ENCODE measurements at regions not wholly inside any gene's neighbourhood (a gene's known extent, or its start where the extent isn't known, plus 50 kb on each side); places are given as distances from the start of the nearest gene placed in this dataset.
"Not testable (repeated sequence)": the region's sequence is repeated elsewhere in the genome, so short reads cannot be mapped to it uniquely, and the experiment has no call there.

DNA sequence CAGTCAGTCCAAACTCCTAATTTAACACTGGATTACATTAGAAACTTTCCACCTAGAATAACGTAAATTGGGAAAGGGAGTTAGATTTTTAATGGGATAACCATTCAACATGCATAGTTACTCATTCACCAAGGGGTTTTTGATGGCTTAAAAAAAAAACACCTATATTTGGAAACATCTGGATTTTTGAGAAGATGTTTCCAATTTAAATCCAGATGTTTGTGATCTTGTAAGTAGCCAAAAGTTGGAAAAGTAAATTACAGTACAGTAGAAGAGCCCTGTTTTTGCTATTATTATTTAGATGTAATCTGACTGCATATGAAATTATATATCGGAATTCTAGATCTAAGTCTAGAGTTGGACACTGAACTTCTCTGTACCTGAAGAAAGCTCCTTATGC, 478.2 kb downstream of the CD83 start:
- no peak for DNase-seq (ENCODE audit: low read depth, low spot score)

- DNase-seq (ENCODE audit: low read depth, low spot score), result no peak
Measured at GRCh38 chr6:14596410-14596809, 478.8 kb downstream of the CD83 start.

GRCh38 chr6:14597090-14597489, 479.5 kb downstream of the CD83 start:
- no peak for DNase-seq (ENCODE audit: low read depth, low spot score)

DNA sequence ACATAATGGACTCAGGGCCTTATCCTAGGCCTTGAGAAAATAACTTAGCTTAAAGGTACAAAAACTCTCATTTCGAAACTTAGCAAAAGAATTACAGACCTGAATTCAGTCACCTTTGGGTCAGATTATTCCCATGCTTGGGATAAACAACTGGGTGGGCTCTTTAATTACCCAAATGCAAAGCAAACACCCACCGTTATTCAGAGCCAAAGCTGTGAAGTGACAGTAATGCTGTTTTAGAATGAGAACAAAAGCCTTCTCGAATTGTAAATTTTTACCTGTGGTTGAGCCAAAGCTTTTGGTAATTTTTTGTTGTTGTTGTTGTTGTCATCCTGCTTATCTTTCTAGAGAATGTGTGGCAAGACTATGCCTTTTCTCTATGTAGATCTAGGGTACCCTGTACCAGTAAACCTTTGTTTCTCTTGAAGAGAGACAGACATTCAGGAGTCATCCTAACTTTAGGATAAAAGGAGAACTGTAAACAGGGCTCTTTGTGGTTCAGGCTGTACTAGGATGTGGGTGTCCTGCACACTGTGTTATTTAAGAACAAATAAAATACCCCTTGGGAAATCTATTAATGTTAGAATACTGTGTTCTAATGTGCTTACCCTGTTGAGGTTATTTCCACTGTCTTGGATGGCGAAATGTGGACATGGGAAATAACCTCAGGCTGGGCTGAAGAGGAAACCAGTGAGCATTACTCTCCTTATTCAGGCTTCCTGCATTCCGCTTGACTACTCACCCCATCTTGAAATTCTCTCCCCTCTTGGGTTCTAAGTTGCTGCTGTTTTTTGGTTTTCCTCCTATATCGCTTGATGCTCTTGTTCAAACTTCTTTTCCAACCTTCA, 480.7 kb downstream of the CD83 start:
- no peak for DNase-seq (ENCODE audit: low read depth, low spot score)

GRCh38 chr6:14600306-14600705, 482.7 kb downstream of the CD83 start:
- DNase-seq (ENCODE audit: low read depth, low spot score), result not testable (repeated sequence)

DNA sequence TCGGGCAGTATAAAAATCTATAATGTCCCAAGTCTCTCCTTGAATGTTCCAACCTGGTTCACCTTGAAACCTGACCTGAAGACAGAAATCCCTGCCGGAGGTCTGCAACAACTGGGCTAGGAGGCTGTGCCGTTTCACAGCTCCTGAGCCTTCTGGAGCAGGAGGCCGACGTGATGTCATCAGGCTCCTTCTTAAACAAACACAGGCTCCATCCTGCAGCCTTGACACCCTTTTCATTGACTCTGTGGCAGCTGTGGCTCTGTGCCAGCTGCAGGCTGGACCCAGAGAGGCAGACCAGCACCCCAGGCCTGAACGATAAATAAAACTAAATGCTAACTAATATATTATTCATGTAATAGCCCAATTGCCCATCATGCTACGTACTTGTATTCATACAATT, 483.9 kb downstream of the CD83 start:
- DNase-seq (ENCODE audit: low read depth, low spot score), result no peak

DNA sequence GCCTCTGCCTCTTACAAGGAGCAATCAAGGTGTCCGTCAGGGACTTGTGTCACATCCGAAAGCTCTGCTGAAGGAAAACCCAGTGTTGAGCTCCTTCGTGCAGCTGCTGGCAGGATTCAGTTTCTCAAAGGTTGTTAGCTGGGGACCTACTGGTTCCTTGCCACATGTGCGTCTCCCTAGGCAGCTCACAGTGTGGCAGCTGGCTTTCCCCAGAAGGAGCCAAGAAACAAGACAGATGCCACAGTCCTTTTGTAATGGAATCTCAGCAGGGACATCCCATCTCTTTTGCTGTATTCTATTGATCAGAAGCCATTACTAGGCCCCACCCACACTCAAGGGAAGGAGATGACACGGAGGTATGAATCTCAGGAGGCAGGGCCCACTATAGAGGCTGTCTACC, 488.8 kb downstream of the CD83 start:
- DNase-seq (ENCODE audit: low read depth, low spot score), result no peak

DNA sequence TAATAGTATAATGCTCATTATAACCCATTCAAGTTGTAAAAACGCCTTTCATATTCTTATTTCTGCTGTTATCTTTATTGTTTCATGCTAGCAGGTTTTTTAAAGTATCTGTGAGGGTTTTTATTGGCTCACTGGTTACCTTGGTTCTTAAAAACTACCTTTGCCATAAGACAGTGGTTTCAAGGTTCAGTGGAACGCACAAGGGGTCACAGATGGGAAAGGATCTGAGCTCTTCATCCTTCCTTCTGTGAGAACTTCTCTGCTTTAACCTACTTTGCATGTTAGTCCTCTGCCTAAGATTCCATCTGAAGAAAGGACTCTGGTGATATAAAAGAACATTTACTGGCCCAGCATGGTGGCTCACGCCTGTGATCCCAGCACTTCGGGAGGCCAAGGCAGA, 492.6 kb downstream of the CD83 start:
- no peak for DNase-seq (ENCODE audit: low read depth, low spot score)

- DNase-seq (ENCODE audit: low read depth, low spot score), result no peak
Measured at GRCh38 chr6:14612016-14612980, 494.7 kb downstream of the CD83 start.

GRCh38 chr6:14614631-14615030, 497.1 kb downstream of the CD83 start:
- DNase-seq (ENCODE audit: low read depth, low spot score), result no peak

GRCh38 chr6:14616656-14617055, 499.1 kb downstream of the CD83 start:
- DNase-seq (ENCODE audit: low read depth, low spot score), result no peak

- no peak for DNase-seq (ENCODE audit: low read depth, low spot score)
Measured at GRCh38 chr6:14618759-14619418, 501.3 kb downstream of the CD83 start.

DNA sequence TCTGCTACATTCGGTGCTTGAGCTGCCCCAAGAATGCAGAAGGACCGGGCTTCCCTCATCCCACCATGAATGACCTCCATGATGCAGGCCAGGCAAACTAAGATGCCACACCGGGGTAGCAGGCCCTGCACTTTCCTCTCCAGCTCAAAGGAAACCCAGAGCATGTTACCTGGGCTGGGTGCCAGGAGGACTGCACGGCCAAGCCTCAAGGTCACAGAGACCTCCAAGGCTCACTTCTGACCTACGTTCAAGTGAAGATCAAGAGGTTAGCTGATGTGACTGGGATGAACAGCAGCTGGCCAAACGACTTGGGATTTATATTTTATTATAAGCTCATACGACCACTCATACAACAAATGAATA, 501.8 kb downstream of the CD83 start:
- no peak for DNase-seq (ENCODE audit: low read depth, low spot score)

GRCh38 chr6:14620522-14620921, 502.9 kb downstream of the CD83 start:
- DNase-seq (ENCODE audit: low read depth, low spot score), result no peak

- DNase-seq (ENCODE audit: low read depth, low spot score), result no peak
Measured at GRCh38 chr6:14621518-14621917, 503.9 kb downstream of the CD83 start.

- no peak for DNase-seq (ENCODE audit: low read depth, low spot score)
Measured at GRCh38 chr6:14622085-14622484, 504.5 kb downstream of the CD83 start.

GRCh38 chr6:14622909-14623505, 505.4 kb downstream of the CD83 start:
- DNase-seq (ENCODE audit: low read depth, low spot score), result no peak

DNA sequence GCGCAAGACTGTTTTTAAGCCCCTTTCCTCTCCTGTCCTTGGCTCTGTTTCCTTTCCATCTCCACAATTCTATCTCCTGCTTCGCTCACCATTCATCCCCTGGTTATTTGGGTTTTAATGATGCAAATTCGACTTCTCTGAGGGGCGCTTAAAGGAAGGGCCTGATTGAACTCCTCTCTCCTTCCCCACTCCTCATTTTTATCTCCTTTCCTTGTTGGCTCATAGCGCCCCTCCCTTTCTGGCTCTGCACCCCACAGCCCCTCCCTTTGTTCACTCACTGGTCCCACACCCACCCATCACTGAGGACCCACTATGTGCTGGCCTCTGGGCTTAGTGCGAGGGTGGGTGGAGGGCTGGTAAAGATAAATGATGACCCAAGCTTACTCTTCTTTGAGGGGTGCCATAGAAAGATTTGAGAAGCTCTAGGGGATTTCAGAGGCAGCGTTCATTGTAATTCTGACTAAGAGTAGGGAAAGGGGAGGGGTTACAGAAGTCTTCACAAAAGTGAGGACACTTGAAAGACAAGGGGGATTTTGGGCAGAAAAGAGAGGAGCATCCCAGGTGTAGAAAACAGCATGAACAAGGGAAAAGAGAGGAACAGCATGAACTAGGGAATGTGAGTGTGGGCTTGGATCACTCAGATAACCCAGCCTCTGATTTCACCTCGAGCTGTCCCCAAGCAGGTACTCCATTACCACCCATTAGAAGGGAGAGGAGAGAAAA, 507.8 kb downstream of the CD83 start:
- DNase-seq (ENCODE audit: low read depth, low spot score), result no peak

GRCh38 chr6:14626556-14626955, 509.0 kb downstream of the CD83 start:
- no peak for DNase-seq (ENCODE audit: low read depth, low spot score)

DNA sequence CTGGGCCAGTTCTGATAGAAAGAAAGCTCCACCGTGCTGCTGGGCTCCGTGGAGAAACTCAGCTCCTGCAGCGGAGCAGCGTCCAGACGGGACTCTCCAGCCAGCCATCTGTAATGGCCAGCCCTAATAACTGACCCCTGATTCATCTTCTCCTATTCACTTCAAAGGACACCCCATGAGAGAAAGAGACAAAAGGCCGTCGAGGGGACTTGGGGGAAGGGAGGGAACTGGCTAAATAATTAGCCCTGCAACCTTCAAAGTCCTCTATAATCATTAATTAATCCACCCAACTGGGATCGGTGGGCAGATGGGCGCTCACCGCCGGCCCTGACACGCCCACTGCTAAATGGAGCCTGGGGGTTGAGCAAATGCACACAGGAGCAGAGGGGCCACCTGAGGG, 512.4 kb downstream of the CD83 start:
- DNase-seq (ENCODE audit: low read depth, low spot score), result no peak

- no peak for DNase-seq (ENCODE audit: low read depth, low spot score)
Measured at GRCh38 chr6:14633479-14633878, 515.9 kb downstream of the CD83 start.

Data from pulmonary artery endothelial cell (primary cell).